K562 (cell line): ENCODE measurements at regions not wholly inside any gene's neighbourhood (a gene's known extent, or its start where the extent isn't known, plus 50 kb on each side); places are given as distances from the start of the nearest gene placed in this dataset.

Experiments
- ATAC-seq: fragments of 200-7000 bp; cut with Tn5 transposase; 3 replicates; pipeline ENCODE4 v1.9.1; 2020; ENCODE audit warnings: moderate library complexity
- BruUV-seq: library from RNA; stranded (reverse); fragments of 400-500 nt; replicated peaks from 2 replicates; lab custom pipeline; 2021; lab: Mats Ljungman, UMichigan
- CTCF ChIA-PET: fragments of 300-600 bp; formaldehyde crosslinking; extraction: SDS; loops from one replicate; lab custom pipeline; 2021; ENCODE audit warnings: low intra/inter-chr PET ratio; lab: Yijun Ruan, JAX
- POLR2A ChIA-PET: fragments of 300-600, 350-650 bp; sonication (Branson Sonifier 250); formaldehyde crosslinking; extraction: SDS; loops from one replicate; lab custom pipeline; 2021; ENCODE audit warnings: antibody characterized with exemption, inconsistent platforms; lab: Yijun Ruan, JAX
- DNase-seq, 4 experiments: peaks; one replicate each; pipeline versions ENCODE4 v3.0.0 to v3.0.0-alpha.2; 2011 to 2018; ENCODE audit warnings: low spot score in 3 of 4, mixed read lengths in 3 of 4; ENCODE audit errors: extremely low read depth in 1 of 4
- FAIRE-seq: peaks from 2 replicates; lab custom pipeline; 2011; peaks lifted over from hg19 to GRCh38; lab: Jason Lieb, UNC
- H2AFZ ChIP-seq: 2 replicates; pipeline ENCODE4 v1.6.0; 2011; ENCODE audit warnings: low read depth, low read length, control low read depth, inconsistent platforms
- H3K27ac ChIP-seq: fragments of 200-600 bp; 3 replicates; pipeline ENCODE4 v1.8.0; 2011; ENCODE audit warnings: low read depth, mild to moderate bottlenecking, control low read depth, inconsistent platforms, low read length, moderate library complexity, mixed read lengths; ENCODE audit errors: extremely low read depth
- H3K27me3 ChIP-seq, 2 experiments: fragments of 300-600 bp in 1 of 2; 2 replicates in 1 of 2; 3 replicates in 1 of 2; pipeline versions ENCODE4 v1.6.0 to v1.8.0; 2011; ENCODE audit warnings: inconsistent platforms in 2 of 2, low read length in 2 of 2, mild to moderate bottlenecking in 1 of 2, mixed read lengths in 1 of 2, moderate library complexity in 1 of 2; ENCODE audit not compliant: control insufficient read depth in 2 of 2, insufficient read depth in 2 of 2
- H3K36me3 ChIP-seq: fragments of 300-600 bp; 3 replicates; pipeline ENCODE4 v1.8.0; 2011; ENCODE audit warnings: mild to moderate bottlenecking, low read length, inconsistent platforms; ENCODE audit not compliant: control insufficient read depth, insufficient read depth
- H3K4me1 ChIP-seq, 2 experiments: fragments of 200-600 bp in 1 of 2; replicated peaks in 1 of 2; 2 replicates in 1 of 2; 3 replicates in 1 of 2; pipeline versions ENCODE4 v1.5.1 to v1.8.0; 2011; ENCODE audit warnings: inconsistent platforms in 2 of 2, low read length in 2 of 2, mild to moderate bottlenecking in 1 of 2, mixed read lengths in 1 of 2, moderate library complexity in 1 of 2; ENCODE audit not compliant: control insufficient read depth in 2 of 2, insufficient read depth in 2 of 2
- H3K4me2 ChIP-seq: 2 replicates; pipeline ENCODE4 v1.6.1; 2011; ENCODE audit warnings: low read length, control low read depth, inconsistent platforms, mixed read lengths; ENCODE audit not compliant: insufficient read depth
- H3K4me3 ChIP-seq: fragments of 200-600 bp; sonication (generic), shearing (Covaris generic); 2 replicates; pipeline ENCODE4 v1.5.1; 2016; ENCODE audit warnings: control low read depth, inconsistent platforms
- H3K79me2 ChIP-seq: fragments of 200-600 bp; 3 replicates; pipeline ENCODE4 v1.8.0; 2011; ENCODE audit warnings: low read length, inconsistent platforms; ENCODE audit not compliant: control insufficient read depth, insufficient read depth
- H3K9ac ChIP-seq, 2 experiments: 2 replicates each; pipeline versions ENCODE4 v1.6.0 to v1.6.1; 2011; ENCODE audit warnings: low read depth in 2 of 2, low read length in 2 of 2, control low read depth in 1 of 2, inconsistent platforms in 1 of 2, mild to moderate bottlenecking in 1 of 2, mixed read lengths in 1 of 2; ENCODE audit not compliant: insufficient read depth in 1 of 2
- H3K9me1 ChIP-seq: one replicate; pipeline ENCODE4 v1.6.0; 2011; ENCODE audit warnings: inconsistent platforms, mild to moderate bottlenecking, low read length, moderate library complexity; ENCODE audit not compliant: control insufficient read depth, insufficient read depth
- H3K9me3 ChIP-seq: replicated peaks from 2 replicates; pipeline ENCODE4 v1.5.1; 2011; ENCODE audit warnings: low read depth, low read length, inconsistent platforms; ENCODE audit not compliant: control insufficient read depth, insufficient read depth
- H4K20me1 ChIP-seq: replicated peaks from 2 replicates; pipeline ENCODE4 v1.6.1; 2011; ENCODE audit warnings: low read length, inconsistent platforms, mixed read lengths; ENCODE audit not compliant: control insufficient read depth, insufficient read depth
- FOSL1 ChIP-seq: fragments of 200-800 bp; sonication (Bioruptor generic); conservative IDR thresholded peaks from 2 replicates; pipeline ENCODE4 v1.6.1; 2016; ENCODE audit warnings: missing genetic modification characterization, missing compliant biosample characterization
- HMBOX1 ChIP-seq: sonication (generic); IDR thresholded peaks from 2 replicates; pipeline ENCODE4 v1.6.1; 2016
- SPI1 ChIP-seq: IDR thresholded peaks from 2 replicates; pipeline ENCODE4 v1.6.1; 2011; ENCODE audit warnings: low read depth, low read length, control low read depth, borderline replicate concordance
- VEZF1 ChIP-seq: fragments of 200-800 bp; sonication (Bioruptor generic); IDR thresholded peaks from 2 replicates; pipeline ENCODE4 v1.6.1; 2017; ENCODE audit warnings: missing genetic modification characterization, missing compliant biosample characterization
- ZBTB33 ChIP-seq: sonication (generic); formaldehyde crosslinking; IDR thresholded peaks from 2 replicates; pipeline ENCODE4 v1.8.1; 2023; ENCODE audit warnings: mild to moderate bottlenecking, missing genetic modification reagents
- ZKSCAN1 ChIP-seq: fragments of 150-350 bp; IDR thresholded peaks from 2 replicates; pipeline ENCODE4 v1.6.1; 2016; ENCODE audit warnings: low read depth, low read length
- ZNF764 ChIP-seq: fragments of 250-450 bp; sonication (Bioruptor Pico); IDR thresholded peaks from 2 replicates; pipeline ENCODE4 v1.4.0; 2020; ENCODE audit warnings: low read depth, mild to moderate bottlenecking, moderate library complexity
- ZNF77 ChIP-seq: fragments of 250-450 bp; sonication (Bioruptor Pico); IDR thresholded peaks from 2 replicates; pipeline ENCODE4 v1.5.0; 2020
- WGBS: fragments of 100-300 bp; shearing (Covaris generic); methylation state at CpG from one replicate; pipeline ENCODE4 v1.1.6; 2016; ENCODE audit warnings: low coverage, mixed read lengths; ENCODE audit not compliant: insufficient coverage; ENCODE audit errors: missing lambda C conversion rate; 5-methylcytosine and 5-hydroxymethylcytosine counted together
- in situ Hi-C: fragments of 300-500 bp; cut with MboI; formaldehyde crosslinking; loops from 4 replicates; pipeline ENCODE4 v1.15.0; 2018; ENCODE audit warnings: inconsistent platforms, mixed read lengths
- intact Hi-C: fragments of 100-400 bp; cut with micrococcal nuclease; formaldehyde crosslinking; loops from 2 replicates; pipeline ENCODE4 v1.14.2; 2022

- intact Hi-C loops (no loop called here), in situ Hi-C loops (no loop called here)
- POLR2A ChIA-PET: no interaction called here
- Histone ChIP-seq H3K9ac (no peak overlapping the region), H3K27me3 (no peaks in the 10 kb centered on the region), H3K27ac (no peak overlapping the region), H3K9me1 (no peaks in the 10 kb centered on the region), H2AFZ (no peak overlapping the region), H3K4me1 (no peaks in the 10 kb centered on the region), H4K20me1 (no peaks in the 10 kb centered on the region)
- 16% methylated on average over 1 of the region's 1 CpG for WGBS
- no peak for TF ChIP-seq ZNF77 (CRISPR knock-in tag)
- TF ChIP-seq FOSL1 (tag): no peak
- no peak for TF ChIP-seq ZNF764 (CRISPR knock-in tag)
- no peak for TF ChIP-seq SPI1
- no peak for TF ChIP-seq ZBTB33
- TF ChIP-seq VEZF1 (CRISPR knock-in tag): no peak
- no peak for TF ChIP-seq ZKSCAN1
- TF ChIP-seq HMBOX1: no peak
- TF ChIP-seq, all 486 proteins: peak for 0
- no peak overlapping the region for H3K4me3 ChIP-seq
- CTCF ChIA-PET: no interaction called here
- H3K36me3 ChIP-seq: no peaks in the 10 kb centered on the region
- no peaks in the 10 kb centered on the region; the same call in 1 of the 2 replicates for H3K9me3 ChIP-seq
- DNase-seq (no peak), FAIRE-seq (no peak), ATAC-seq (no peak)
- no peak overlapping the region for H3K4me2 ChIP-seq
- H3K79me2 ChIP-seq: no peaks in the 10 kb centered on the region
- BruUV-seq: no TSS peak
These were observed 464.4 kb upstream of the MBL2 start for GRCh38 chr10:53236941-53237340.
